ENCODE measurements at regions not wholly inside any gene's neighbourhood (a gene's known extent, or its start where the extent isn't known, plus 50 kb on each side); places are given as distances from the start of the nearest gene placed in this dataset.

DNA sequence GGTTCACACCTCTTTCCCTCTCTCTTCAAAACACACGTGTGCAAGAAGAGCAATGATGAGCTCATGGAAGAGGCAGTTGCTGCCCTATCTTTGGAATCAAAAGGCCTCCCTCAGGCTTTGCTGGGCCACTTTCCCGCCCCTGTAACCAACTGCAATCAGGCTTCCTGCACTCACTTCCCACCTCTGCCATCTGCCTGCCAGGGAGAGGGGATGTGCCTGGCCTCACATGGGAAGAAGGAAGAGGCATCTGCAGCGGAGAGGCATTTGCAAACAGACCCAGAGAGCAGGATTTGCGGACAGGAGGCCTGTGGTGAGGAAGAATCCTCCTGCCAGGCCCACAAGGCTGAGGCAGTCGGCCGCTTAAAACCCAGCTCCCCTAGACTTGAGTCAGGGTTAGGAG, 175.6 kb upstream of the ATP10A start:
- no peaks in the 10 kb centered on the region for H3K9me2 ChIP-seq (ENCODE audit: insufficient read depth)
- H4K20me1 ChIP-seq (ENCODE audit: insufficient read depth): no peaks in the 10 kb centered on the region
- no peak for DNase-seq
- H3K4me3 ChIP-seq: no peak overlapping the region
- H3K4me2 ChIP-seq: no peak overlapping the region
- intact Hi-C loops (cut with micrococcal nuclease; ENCODE audit: unreplicated experiment): no loop called here
- 0 out of 2 replicates have a peak, but pooled peaks cover 6% of the 10 kb centered on the region for H3K27me3 ChIP-seq (ENCODE audit: insufficient read depth, low read depth)
- H3K9me3 ChIP-seq (ENCODE audit: insufficient read depth, low read depth): no peaks in the 10 kb centered on the region
- no TSS peak for BruUV-seq (replicated peaks)
- ChIA-PET POLR2A (ENCODE audit: unreplicated experiment) (no interaction called here), CTCF (no interaction called here)
- H2AFZ ChIP-seq: no peak overlapping the region
- H3F3A ChIP-seq (ENCODE audit: insufficient read depth, low read depth): no peaks in the 10 kb centered on the region
- TF ChIP-seq EZH2 (IDR thresholded peaks at IDR 0.05; ENCODE audit: low read depth): no peak
- TF ChIP-seq, protein P1, sequence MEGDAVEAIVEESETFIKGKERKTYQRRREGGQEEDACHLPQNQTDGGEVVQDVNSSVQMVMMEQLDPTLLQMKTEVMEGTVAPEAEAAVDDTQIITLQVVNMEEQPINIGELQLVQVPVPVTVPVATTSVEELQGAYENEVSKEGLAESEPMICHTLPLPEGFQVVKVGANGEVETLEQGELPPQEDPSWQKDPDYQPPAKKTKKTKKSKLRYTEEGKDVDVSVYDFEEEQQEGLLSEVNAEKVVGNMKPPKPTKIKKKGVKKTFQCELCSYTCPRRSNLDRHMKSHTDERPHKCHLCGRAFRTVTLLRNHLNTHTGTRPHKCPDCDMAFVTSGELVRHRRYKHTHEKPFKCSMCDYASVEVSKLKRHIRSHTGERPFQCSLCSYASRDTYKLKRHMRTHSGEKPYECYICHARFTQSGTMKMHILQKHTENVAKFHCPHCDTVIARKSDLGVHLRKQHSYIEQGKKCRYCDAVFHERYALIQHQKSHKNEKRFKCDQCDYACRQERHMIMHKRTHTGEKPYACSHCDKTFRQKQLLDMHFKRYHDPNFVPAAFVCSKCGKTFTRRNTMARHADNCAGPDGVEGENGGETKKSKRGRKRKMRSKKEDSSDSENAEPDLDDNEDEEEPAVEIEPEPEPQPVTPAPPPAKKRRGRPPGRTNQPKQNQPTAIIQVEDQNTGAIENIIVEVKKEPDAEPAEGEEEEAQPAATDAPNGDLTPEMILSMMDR (conservative IDR thresholded peaks at IDR 0.05): no peak
- no peaks in the 10 kb centered on the region for H3K79me2 ChIP-seq (ENCODE audit: low read depth)
- no peak overlapping the region for H3K27ac ChIP-seq
- H3K4me1 ChIP-seq (replicated peaks; ENCODE audit: insufficient read depth): no peaks in the 10 kb centered on the region
- H3K36me3 ChIP-seq (ENCODE audit: low read depth): no peaks in the 10 kb centered on the region

DNA sequence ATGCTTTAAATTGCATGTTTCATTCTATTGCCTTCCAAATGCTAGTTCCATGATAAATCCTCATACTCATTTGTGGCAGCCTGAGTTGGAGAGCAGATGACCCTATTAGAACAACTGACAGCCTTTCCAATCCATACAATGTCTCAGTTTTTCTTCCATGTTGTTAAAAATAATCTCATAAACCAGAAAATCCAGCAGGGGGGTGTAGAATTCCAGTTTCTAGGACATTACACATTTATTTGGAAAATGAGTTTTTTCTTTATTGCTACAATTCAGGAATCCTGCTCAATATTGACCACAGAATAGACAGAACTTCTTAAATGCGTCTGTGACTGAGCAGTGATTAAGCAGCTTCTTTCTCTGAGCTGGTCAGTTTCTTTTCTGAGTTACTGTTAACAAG, 174.2 kb upstream of the ATP10A start:
- Histone ChIP-seq H3K36me3 (ENCODE audit: low read depth) (no peaks in the 10 kb centered on the region), H3F3A (ENCODE audit: insufficient read depth, low read depth) (no peaks in the 10 kb centered on the region), H3K4me3 (no peak overlapping the region), H3K9me2 (ENCODE audit: insufficient read depth) (no peaks in the 10 kb centered on the region), H4K20me1 (ENCODE audit: insufficient read depth) (no peaks in the 10 kb centered on the region), H3K9me3 (ENCODE audit: insufficient read depth, low read depth) (no peaks in the 10 kb centered on the region), H3K4me1 (replicated peaks; ENCODE audit: insufficient read depth) (no peaks in the 10 kb centered on the region), H2AFZ (no peak overlapping the region), H3K4me2 (no peak overlapping the region), H3K27me3 (ENCODE audit: insufficient read depth, low read depth) (0 out of 2 replicates have a peak, but pooled peaks cover 6% of the 10 kb centered on the region), H3K27ac (no peak overlapping the region), H3K79me2 (ENCODE audit: low read depth) (no peaks in the 10 kb centered on the region)
- DNase-seq: no peak
- no TSS peak for BruUV-seq (replicated peaks)
- TF ChIP-seq, protein P1 (conservative IDR thresholded peaks at IDR 0.05): no peak
- no peak for TF ChIP-seq EZH2 (IDR thresholded peaks at IDR 0.05; ENCODE audit: low read depth)
- intact Hi-C loops (cut with micrococcal nuclease; ENCODE audit: unreplicated experiment): no loop called here
- ChIA-PET POLR2A (ENCODE audit: unreplicated experiment) (no interaction called here), CTCF (no interaction called here)

DNA sequence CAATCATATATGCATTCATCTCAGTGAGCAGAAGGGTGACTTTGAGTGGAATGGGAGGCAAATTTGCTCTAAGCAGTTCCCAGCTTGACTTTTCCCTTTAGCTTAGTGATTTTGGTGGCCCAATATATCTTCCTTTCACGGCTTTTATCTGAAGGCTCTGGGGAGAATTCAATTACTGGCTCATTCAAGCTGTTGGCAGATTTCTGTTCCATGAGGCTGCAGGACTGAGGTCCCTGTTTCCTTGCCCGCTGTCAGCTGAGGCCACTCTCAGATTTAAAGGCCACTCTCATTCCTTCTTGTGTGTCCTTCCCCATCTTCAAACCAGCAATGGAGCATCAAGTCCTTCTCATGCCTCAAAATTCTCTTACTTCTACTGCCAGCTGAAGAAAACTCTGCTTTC, 170.4 kb upstream of the ATP10A start:
- DNase-seq: no peak
- H3K9me3 ChIP-seq (ENCODE audit: insufficient read depth, low read depth): no peaks in the 10 kb centered on the region
- no peaks in the 10 kb centered on the region for H3K4me1 ChIP-seq (replicated peaks; ENCODE audit: insufficient read depth)
- no TSS peak for BruUV-seq (replicated peaks)
- intact Hi-C loops (cut with micrococcal nuclease; ENCODE audit: unreplicated experiment): no loop called here
- H3F3A ChIP-seq (ENCODE audit: insufficient read depth, low read depth): no peaks in the 10 kb centered on the region
- H4K20me1 ChIP-seq (ENCODE audit: insufficient read depth): no peaks in the 10 kb centered on the region
- no peak overlapping the region for H3K27ac ChIP-seq
- no peaks in the 10 kb centered on the region for H3K79me2 ChIP-seq (ENCODE audit: low read depth)
- H3K9me2 ChIP-seq (ENCODE audit: insufficient read depth): no peaks in the 10 kb centered on the region
- H3K4me2 ChIP-seq: no peak overlapping the region
- no peak for TF ChIP-seq EZH2 (IDR thresholded peaks at IDR 0.05; ENCODE audit: low read depth)
- TF ChIP-seq, protein P1 (conservative IDR thresholded peaks at IDR 0.05): no peak
- H2AFZ ChIP-seq: no peak overlapping the region
- 0 out of 2 replicates have a peak, but pooled peaks cover 6% of the 10 kb centered on the region for H3K27me3 ChIP-seq (ENCODE audit: insufficient read depth, low read depth)
- no peak overlapping the region for H3K4me3 ChIP-seq
- CTCF ChIA-PET: no interaction called here
- H3K36me3 ChIP-seq (ENCODE audit: low read depth): no peaks in the 10 kb centered on the region
- POLR2A ChIA-PET (ENCODE audit: unreplicated experiment): no interaction called here

All from PC-9 (cell line).